ENCODE measurements at regions not wholly inside any gene's neighbourhood (a gene's known extent, or its start where the extent isn't known, plus 50 kb on each side); places are given as distances from the start of the nearest gene placed in this dataset.
"Not testable (repeated sequence)": the region's sequence is repeated elsewhere in the genome, so short reads cannot be mapped to it uniquely, and the experiment has no call there.

- no peak for DNase-seq
Measured at GRCh38 chr14:44453433-44454171, 53.5 kb downstream of the FSCB start.

- DNase-seq: not testable (repeated sequence)
Measured at GRCh38 chr14:44450232-44450631, 56.9 kb downstream of the FSCB start.

GRCh38 chr14:44449680-44450079 lies 57.4 kb downstream of the FSCB start:
- DNase-seq: no peak

GRCh38 chr14:44448951-44449358 lies 58.1 kb downstream of the FSCB start:
- DNase-seq: no peak

- no peak for DNase-seq
Measured at GRCh38 chr14:44446965-44447364, 60.1 kb downstream of the FSCB start.

GRCh38 chr14:44444454-44444853 lies 62.6 kb downstream of the FSCB start:
- DNase-seq: no peak

- no peak for DNase-seq
Measured at GRCh38 chr14:44438936-44439335, 68.1 kb downstream of the FSCB start.

- no peak for DNase-seq
Measured at GRCh38 chr14:44438221-44438620, 68.9 kb downstream of the FSCB start.

GRCh38 chr14:44436458-44436857 lies 70.6 kb downstream of the FSCB start:
- DNase-seq: no peak

GRCh38 chr14:44428231-44428945 lies 78.7 kb downstream of the FSCB start:
- no peak for DNase-seq

GRCh38 chr14:44422699-44423098 lies 84.4 kb downstream of the FSCB start:
- DNase-seq: no peak

GRCh38 chr14:44420226-44420625 lies 86.9 kb downstream of the FSCB start:
- DNase-seq: no peak

- no peak for DNase-seq
Measured at GRCh38 chr14:44418856-44419255, 88.2 kb downstream of the FSCB start.

- DNase-seq: no peak
Measured at GRCh38 chr14:44417809-44418208, 89.3 kb downstream of the FSCB start.

- no peak for DNase-seq
Measured at GRCh38 chr14:44414646-44415045, 92.4 kb downstream of the FSCB start.

- no peak for DNase-seq
Measured at GRCh38 chr14:44412858-44413569, 94.1 kb downstream of the FSCB start.

- no peak for DNase-seq
Measured at GRCh38 chr14:44405011-44405486, 102.0 kb downstream of the FSCB start.

- no peak for DNase-seq
Measured at GRCh38 chr14:44404599-44404998, 102.5 kb downstream of the FSCB start.

GRCh38 chr14:44404036-44404435 lies 103.0 kb downstream of the FSCB start:
- no peak for DNase-seq

- no peak for DNase-seq
Measured at GRCh38 chr14:44403193-44403592, 103.9 kb downstream of the FSCB start.

GRCh38 chr14:44396226-44396625 lies 110.9 kb downstream of the FSCB start:
- DNase-seq: no peak

GRCh38 chr14:44392984-44393383 lies 114.1 kb downstream of the FSCB start:
- no peak for DNase-seq

GRCh38 chr14:44388306-44388705 lies 118.8 kb downstream of the FSCB start:
- no peak for DNase-seq

GRCh38 chr14:44385906-44386305 lies 121.2 kb downstream of the FSCB start:
- DNase-seq: no peak
